Karpas-422 (cell line): ENCODE measurements at regions not wholly inside any gene's neighbourhood (a gene's known extent, or its start where the extent isn't known, plus 50 kb on each side); places are given as distances from the start of the nearest gene placed in this dataset.

ENCODE experiments used
- DNase-seq: peaks from one replicate; pipeline ENCODE4 v3.0.0-alpha.2; 2015
- H2AFZ ChIP-seq: fragments of 200-600 bp; sonication (generic); 2 replicates; pipeline ENCODE4 v1.6.1; 2014; ENCODE audit warnings: antibody characterized with exemption, low read length, mixed read lengths
- H3K27ac ChIP-seq: fragments of 200-600 bp; sonication (generic); 2 replicates; pipeline ENCODE4 v1.5.1; 2014; ENCODE audit warnings: mild to moderate bottlenecking, low read length, moderate library complexity
- H3K27me3 ChIP-seq: fragments of 200-600 bp; sonication (generic); 2 replicates; pipeline ENCODE4 v1.6.1; 2014; ENCODE audit warnings: low read length, mixed read lengths
- H3K36me3 ChIP-seq: fragments of 200-600 bp; sonication (generic); 2 replicates; pipeline ENCODE4 v1.6.1; 2014; ENCODE audit warnings: low read length, mixed read lengths; ENCODE audit not compliant: insufficient read depth
- H3K4me1 ChIP-seq: fragments of 200-600 bp; sonication (generic); 2 replicates; pipeline ENCODE4 v1.6.1; 2014; ENCODE audit warnings: mild to moderate bottlenecking, low read length, mixed read lengths
- H3K4me2 ChIP-seq: fragments of 200-600 bp; sonication (generic); 2 replicates; pipeline ENCODE4 v1.6.1; 2014; ENCODE audit warnings: low read length, low read depth, mild to moderate bottlenecking; ENCODE audit not compliant: poor library complexity, severe bottlenecking
- H3K4me3 ChIP-seq: fragments of 200-600 bp; sonication (generic); 2 replicates; pipeline ENCODE4 v1.5.1; 2014; ENCODE audit warnings: mild to moderate bottlenecking, antibody characterized with exemption, low read length, mixed read lengths
- H3K79me2 ChIP-seq: fragments of 200-600 bp; sonication (generic); 2 replicates; pipeline ENCODE4 v1.6.1; 2014; ENCODE audit warnings: mild to moderate bottlenecking, low read length, mixed read lengths
- H3K9ac ChIP-seq: fragments of 200-600 bp; sonication (generic); 2 replicates; pipeline ENCODE4 v1.6.0; 2014; ENCODE audit warnings: low read length
- H3K9me2 ChIP-seq: fragments of 200-600 bp; sonication (generic), shearing (Covaris generic); replicated peaks from 2 replicates; pipeline ENCODE4 v1.6.0; 2014; ENCODE audit warnings: mild to moderate bottlenecking, low read length, moderate library complexity; ENCODE audit not compliant: insufficient read depth
- H3K9me3 ChIP-seq: fragments of 300-700, 200-600 bp; sonication (generic); 2 replicates; pipeline ENCODE4 v1.6.1; 2014; ENCODE audit warnings: low read length, mixed read lengths
- H4K20me1 ChIP-seq: fragments of 200-600 bp; sonication (generic); 2 replicates; pipeline ENCODE4 v1.6.1; 2014; ENCODE audit warnings: mild to moderate bottlenecking, antibody characterized with exemption, low read length, low read depth; ENCODE audit not compliant: insufficient read depth

GRCh38 chr7:136143271-136143670, 166.1 kb upstream of the MTPN start:
- Histone ChIP-seq H3K9ac (no peak overlapping the region), H3K36me3 (no peaks in the 10 kb centered on the region), H4K20me1 (no peaks in the 10 kb centered on the region), H3K27me3 (no peaks in the 10 kb centered on the region), H3K4me3 (no peak overlapping the region), H3K79me2 (no peaks in the 10 kb centered on the region), H3K27ac (no peak overlapping the region), H2AFZ (no peak overlapping the region), H3K9me2 (no peaks in the 10 kb centered on the region), H3K4me1 (peaks cover 20% of the 10 kb centered on the region), H3K4me2 (no peak overlapping the region), H3K9me3 (no peaks in the 10 kb centered on the region)
- no peak for DNase-seq

GRCh38 chr7:136142583-136142982, 165.4 kb upstream of the MTPN start:
- no peak for DNase-seq
- no peak overlapping the region for H3K9ac ChIP-seq

GRCh38 chr7:136140469-136140868, 163.3 kb upstream of the MTPN start:
- H3K4me1 ChIP-seq, result peaks cover 18% of the 10 kb centered on the region
- H3K27ac ChIP-seq, result no peak overlapping the region
- no peaks in the 10 kb centered on the region for H3K36me3 ChIP-seq
- peak overlapping the region; percentile 16 for H3K4me2 ChIP-seq
- no peaks in the 10 kb centered on the region for H3K9me3 ChIP-seq
- H3K9me2 ChIP-seq, result no peaks in the 10 kb centered on the region
- peak; percentile 46 for DNase-seq
- H3K4me3 ChIP-seq, result no peak overlapping the region
- H2AFZ ChIP-seq, result no peak overlapping the region
- no peaks in the 10 kb centered on the region for H4K20me1 ChIP-seq
- no peak overlapping the region for H3K9ac ChIP-seq
- no peaks in the 10 kb centered on the region for H3K27me3 ChIP-seq
- H3K79me2 ChIP-seq, result no peaks in the 10 kb centered on the region

More at GRCh38 chr7:136142583-136142982, 165.4 kb upstream of the MTPN start:
- H2AFZ ChIP-seq, result no peak overlapping the region
- H3K79me2 ChIP-seq, result no peaks in the 10 kb centered on the region
- H3K4me1 ChIP-seq, result peaks cover 20% of the 10 kb centered on the region
- H3K9me2 ChIP-seq, result no peaks in the 10 kb centered on the region
- no peaks in the 10 kb centered on the region for H4K20me1 ChIP-seq
- no peaks in the 10 kb centered on the region for H3K9me3 ChIP-seq
- no peak overlapping the region for H3K4me2 ChIP-seq
- H3K36me3 ChIP-seq, result no peaks in the 10 kb centered on the region
- H3K4me3 ChIP-seq, result no peak overlapping the region
- no peaks in the 10 kb centered on the region for H3K27me3 ChIP-seq
- H3K27ac ChIP-seq, result no peak overlapping the region

- H3K9me2 ChIP-seq, result no peaks in the 10 kb centered on the region
- H3K4me1 ChIP-seq, result peaks cover 14% of the 10 kb centered on the region
- H2AFZ ChIP-seq, result no peak overlapping the region
- no peak for DNase-seq
- H3K27me3 ChIP-seq, result no peaks in the 10 kb centered on the region
- H3K9ac ChIP-seq, result no peak overlapping the region
- H3K4me2 ChIP-seq, result no peak overlapping the region
- H3K27ac ChIP-seq, result no peak overlapping the region
- H4K20me1 ChIP-seq, result no peaks in the 10 kb centered on the region
- no peaks in the 10 kb centered on the region for H3K36me3 ChIP-seq
- H3K79me2 ChIP-seq, result no peaks in the 10 kb centered on the region
- H3K4me3 ChIP-seq, result no peak overlapping the region
- H3K9me3 ChIP-seq, result no peaks in the 10 kb centered on the region
Measured at GRCh38 chr7:136139417-136139816, 162.3 kb upstream of the MTPN start.

- H3K4me1 ChIP-seq, result peaks cover 14% of the 10 kb centered on the region
- no peak overlapping the region for H3K4me3 ChIP-seq
- H3K9ac ChIP-seq, result no peak overlapping the region
- H3K79me2 ChIP-seq, result no peaks in the 10 kb centered on the region
- H3K9me3 ChIP-seq, result no peaks in the 10 kb centered on the region
- H3K36me3 ChIP-seq, result no peaks in the 10 kb centered on the region
- no peak overlapping the region for H2AFZ ChIP-seq
- no peak overlapping the region for H3K27ac ChIP-seq
- no peaks in the 10 kb centered on the region for H3K27me3 ChIP-seq
- no peak for DNase-seq
- H3K4me2 ChIP-seq, result no peak overlapping the region
- no peaks in the 10 kb centered on the region for H4K20me1 ChIP-seq
- H3K9me2 ChIP-seq, result no peaks in the 10 kb centered on the region
Measured at GRCh38 chr7:136138991-136139390, 161.8 kb upstream of the MTPN start.

- Histone ChIP-seq H3K27ac (no peak overlapping the region), H3K4me3 (no peak overlapping the region), H3K79me2 (no peaks in the 10 kb centered on the region), H4K20me1 (no peaks in the 10 kb centered on the region), H3K9me3 (no peaks in the 10 kb centered on the region), H3K36me3 (no peaks in the 10 kb centered on the region), H3K9ac (no peak overlapping the region), H3K9me2 (no peaks in the 10 kb centered on the region), H3K4me1 (peaks cover 17% of the 10 kb centered on the region), H3K27me3 (no peaks in the 10 kb centered on the region), H2AFZ (no peak overlapping the region), H3K4me2 (no peak overlapping the region)
- DNase-seq, result no peak
Measured at GRCh38 chr7:136136906-136137454, 159.8 kb upstream of the MTPN start.

GRCh38 chr7:136134503-136134902, 157.3 kb upstream of the MTPN start:
- no peaks in the 10 kb centered on the region for H3K27me3 ChIP-seq
- H3K4me2 ChIP-seq, result no peak overlapping the region
- H3K4me3 ChIP-seq, result no peak overlapping the region
- H2AFZ ChIP-seq, result peak overlapping the region; percentile 80
- no peak for DNase-seq
- no peaks in the 10 kb centered on the region for H4K20me1 ChIP-seq
- H3K9ac ChIP-seq, result no peak overlapping the region
- no peak overlapping the region for H3K27ac ChIP-seq
- H3K9me2 ChIP-seq, result no peaks in the 10 kb centered on the region
- H3K36me3 ChIP-seq, result no peaks in the 10 kb centered on the region
- H3K9me3 ChIP-seq, result no peaks in the 10 kb centered on the region
- H3K4me1 ChIP-seq, result peaks cover 6% of the 10 kb centered on the region; the same call in 1 of the 2 replicates
- no peaks in the 10 kb centered on the region for H3K79me2 ChIP-seq

- no peaks in the 10 kb centered on the region for H3K36me3 ChIP-seq
- H3K4me2 ChIP-seq, result no peak overlapping the region
- H2AFZ ChIP-seq, result no peak overlapping the region
- peaks cover 6% of the 10 kb centered on the region; the same call in 1 of the 2 replicates for H3K4me1 ChIP-seq
- no peak overlapping the region for H3K4me3 ChIP-seq
- H3K79me2 ChIP-seq, result no peaks in the 10 kb centered on the region
- H3K9ac ChIP-seq, result no peak overlapping the region
- H4K20me1 ChIP-seq, result no peaks in the 10 kb centered on the region
- H3K9me3 ChIP-seq, result no peaks in the 10 kb centered on the region
- H3K27me3 ChIP-seq, result no peaks in the 10 kb centered on the region
- H3K9me2 ChIP-seq, result no peaks in the 10 kb centered on the region
- DNase-seq, result no peak
- H3K27ac ChIP-seq, result no peak overlapping the region
Measured at GRCh38 chr7:136133551-136133950, 156.4 kb upstream of the MTPN start.

- H2AFZ ChIP-seq, result no peak overlapping the region
- no peaks in the 10 kb centered on the region for H4K20me1 ChIP-seq
- H3K27ac ChIP-seq, result no peak overlapping the region
- no peaks in the 10 kb centered on the region for H3K27me3 ChIP-seq
- no peaks in the 10 kb centered on the region for H3K9me3 ChIP-seq
- H3K4me3 ChIP-seq, result no peak overlapping the region
- no peaks in the 10 kb centered on the region for H3K9me2 ChIP-seq
- H3K79me2 ChIP-seq, result no peaks in the 10 kb centered on the region
- H3K9ac ChIP-seq, result no peak overlapping the region
- H3K36me3 ChIP-seq, result no peaks in the 10 kb centered on the region
- H3K4me1 ChIP-seq, result peaks cover 6% of the 10 kb centered on the region; the same call in 1 of the 2 replicates
- no peak overlapping the region for H3K4me2 ChIP-seq
- DNase-seq, result no peak
Measured at GRCh38 chr7:136131304-136131630, 154.1 kb upstream of the MTPN start.
